Suprapubic skin (tissue), 4 donors: ENCODE measurements at regions not wholly inside any gene's neighbourhood (a gene's known extent, or its start where the extent isn't known, plus 50 kb on each side); places are given as distances from the start of the nearest gene placed in this dataset.

Experiments
- DNase-seq, 2 donors: peaks; one replicate each; pipeline ENCODE4 v3.0.0-alpha.2; 2019; ENCODE audit warnings: low spot score in 2 of 2
- H3K27ac ChIP-seq: fragments of 200-600 bp; sonication (generic); one replicate; pipeline ENCODE4 v1.5.1; 2019
- H3K27me3 ChIP-seq: fragments of 200-600 bp; sonication (generic); one replicate; pipeline ENCODE4 v1.5.1; 2019
- H3K36me3 ChIP-seq: fragments of 200-600 bp; sonication (generic); one replicate; pipeline ENCODE4 v1.5.1; 2019
- H3K4me1 ChIP-seq: fragments of 200-600 bp; sonication (generic); one replicate; pipeline ENCODE4 v1.5.1; 2019
- H3K4me3 ChIP-seq: fragments of 200-600 bp; sonication (generic); one replicate; pipeline ENCODE4 v1.5.1; 2019; ENCODE audit warnings: mild to moderate bottlenecking
- H3K9me3 ChIP-seq: fragments of 200-600 bp; sonication (generic); one replicate; pipeline ENCODE4 v1.5.1; 2019
- EP300 ChIP-seq: sonication (generic); formaldehyde crosslinking; IDR thresholded peaks from one replicate; pipeline ENCODE4 v1.6.1; 2017; ENCODE audit warnings: antibody characterized with exemption
- POLR2A ChIP-seq, 2 donors: fragments of 450-650 bp; IDR thresholded peaks; one replicate each; pipeline ENCODE4 v1.6.1; 2017; ENCODE audit warnings: antibody characterized with exemption in 2 of 2, mild to moderate bottlenecking in 2 of 2, moderate library complexity in 2 of 2
- POLR2AphosphoS5 ChIP-seq, 3 donors: sonication (generic); formaldehyde crosslinking; IDR thresholded peaks; one replicate each; pipeline ENCODE4 v1.6.1; 2017; ENCODE audit warnings: antibody characterized with exemption in 3 of 3
- WGBS: methylation state at CpG from one replicate; pipeline ENCODE4 v1.1.5; 2018; 5-methylcytosine and 5-hydroxymethylcytosine counted together
- TF ChIP-seq, protein P1 (sequence below), 2 donors: fragments of 200-600 bp in 1 of 2; fragments of 450-650 bp in 1 of 2; sonication (generic) in 1 of 2; IDR thresholded peaks; one replicate each; pipeline ENCODE4 v1.5.1; 2016 to 2019; ENCODE audit warnings: antibody characterized with exemption in 2 of 2, mild to moderate bottlenecking in 1 of 2, moderate library complexity in 1 of 2

DNA sequence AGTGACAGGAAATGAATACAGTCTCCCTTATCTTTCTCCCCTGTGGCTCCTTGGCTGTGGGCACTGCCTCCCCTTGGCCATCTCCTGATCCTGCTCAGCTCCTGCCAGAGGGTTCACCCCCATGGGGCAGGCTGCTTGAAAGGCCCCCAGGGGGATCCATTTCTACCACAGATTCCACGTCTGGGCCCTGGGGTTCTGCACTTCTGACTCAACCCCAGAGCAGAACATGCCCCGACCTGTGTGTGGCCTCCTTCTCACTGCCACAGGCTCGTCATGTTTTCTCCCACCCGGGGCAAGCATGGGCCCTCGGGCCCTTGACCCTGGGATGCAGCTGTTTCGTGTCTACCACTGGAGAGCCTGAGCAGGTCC lies 122.2 kb downstream of the ACKR3 start:
- H3K27ac ChIP-seq, result no peak overlapping the region
- no peak overlapping the region for H3K4me3 ChIP-seq
- DNase-seq, result peak in 1 of 2 donors; percentile 44
- peaks cover 12% of the 10 kb centered on the region for H3K27me3 ChIP-seq
- 61% methylated on average over 6 of the region's 6 CpGs for WGBS
- H3K9me3 ChIP-seq, result no peaks in the 10 kb centered on the region
- peaks cover 27% of the 10 kb centered on the region for H3K4me1 ChIP-seq
- H3K36me3 ChIP-seq, result no peaks in the 10 kb centered on the region
- no peak for TF ChIP-seq POLR2AphosphoS5 (IDR thresholded peaks at IDR 0.05)
- no peak for TF ChIP-seq EP300
- TF ChIP-seq, protein P1, sequence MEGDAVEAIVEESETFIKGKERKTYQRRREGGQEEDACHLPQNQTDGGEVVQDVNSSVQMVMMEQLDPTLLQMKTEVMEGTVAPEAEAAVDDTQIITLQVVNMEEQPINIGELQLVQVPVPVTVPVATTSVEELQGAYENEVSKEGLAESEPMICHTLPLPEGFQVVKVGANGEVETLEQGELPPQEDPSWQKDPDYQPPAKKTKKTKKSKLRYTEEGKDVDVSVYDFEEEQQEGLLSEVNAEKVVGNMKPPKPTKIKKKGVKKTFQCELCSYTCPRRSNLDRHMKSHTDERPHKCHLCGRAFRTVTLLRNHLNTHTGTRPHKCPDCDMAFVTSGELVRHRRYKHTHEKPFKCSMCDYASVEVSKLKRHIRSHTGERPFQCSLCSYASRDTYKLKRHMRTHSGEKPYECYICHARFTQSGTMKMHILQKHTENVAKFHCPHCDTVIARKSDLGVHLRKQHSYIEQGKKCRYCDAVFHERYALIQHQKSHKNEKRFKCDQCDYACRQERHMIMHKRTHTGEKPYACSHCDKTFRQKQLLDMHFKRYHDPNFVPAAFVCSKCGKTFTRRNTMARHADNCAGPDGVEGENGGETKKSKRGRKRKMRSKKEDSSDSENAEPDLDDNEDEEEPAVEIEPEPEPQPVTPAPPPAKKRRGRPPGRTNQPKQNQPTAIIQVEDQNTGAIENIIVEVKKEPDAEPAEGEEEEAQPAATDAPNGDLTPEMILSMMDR (IDR thresholded peaks at IDR 0.05), result no peak
- TF ChIP-seq POLR2A (IDR thresholded peaks at IDR 0.05), result no peak

- H3K9me3 ChIP-seq, result no peaks in the 10 kb centered on the region
- TF ChIP-seq POLR2A (IDR thresholded peaks at IDR 0.05), result no peak
- TF ChIP-seq, protein P1 (IDR thresholded peaks at IDR 0.05), result no peak
- TF ChIP-seq EP300, result no peak
- H3K27ac ChIP-seq, result no peak overlapping the region
- H3K4me1 ChIP-seq, result peaks cover 20% of the 10 kb centered on the region
- H3K4me3 ChIP-seq, result no peak overlapping the region
- DNase-seq, result no peak
- H3K36me3 ChIP-seq, result no peaks in the 10 kb centered on the region
- WGBS, result 92% methylated on average over 7 of the region's 7 CpGs
- peaks cover 12% of the 10 kb centered on the region for H3K27me3 ChIP-seq
These were observed 123.3 kb downstream of the ACKR3 start for GRCh38 chr2:236692937-236693336.

DNA sequence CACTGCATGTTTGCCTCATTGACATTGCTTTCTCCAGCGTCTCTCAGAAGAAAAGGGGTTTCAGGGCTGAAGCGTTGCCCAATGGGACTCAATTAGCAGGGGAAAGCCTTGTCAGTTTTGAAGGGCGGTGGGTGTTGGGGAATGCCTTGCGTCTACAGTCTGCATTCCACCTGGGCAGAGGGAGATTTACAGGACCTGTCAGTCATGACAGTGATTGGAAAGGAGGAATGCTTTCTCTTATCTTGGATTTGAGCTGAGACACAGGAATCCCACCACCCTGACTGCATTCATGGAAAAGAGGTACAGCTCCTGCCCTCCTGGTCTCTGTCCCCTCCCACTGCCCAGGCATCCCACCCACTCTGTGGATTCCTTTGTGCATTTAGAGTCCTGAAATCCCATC lies 123.9 kb downstream of the ACKR3 start:
- no peak for DNase-seq
- WGBS, result 95% methylated on average over 4 of the region's 4 CpGs
- peaks cover 14% of the 10 kb centered on the region for H3K4me1 ChIP-seq
- H3K36me3 ChIP-seq, result no peaks in the 10 kb centered on the region
- H3K4me3 ChIP-seq, result no peak overlapping the region
- TF ChIP-seq POLR2AphosphoS5 (IDR thresholded peaks at IDR 0.05) (no peak), EP300 (no peak), POLR2A (IDR thresholded peaks at IDR 0.05) (no peak)
- TF ChIP-seq, protein P1 (IDR thresholded peaks at IDR 0.05), result no peak
- peaks cover 12% of the 10 kb centered on the region for H3K27me3 ChIP-seq
- no peak overlapping the region for H3K27ac ChIP-seq
- H3K9me3 ChIP-seq, result no peaks in the 10 kb centered on the region

DNA sequence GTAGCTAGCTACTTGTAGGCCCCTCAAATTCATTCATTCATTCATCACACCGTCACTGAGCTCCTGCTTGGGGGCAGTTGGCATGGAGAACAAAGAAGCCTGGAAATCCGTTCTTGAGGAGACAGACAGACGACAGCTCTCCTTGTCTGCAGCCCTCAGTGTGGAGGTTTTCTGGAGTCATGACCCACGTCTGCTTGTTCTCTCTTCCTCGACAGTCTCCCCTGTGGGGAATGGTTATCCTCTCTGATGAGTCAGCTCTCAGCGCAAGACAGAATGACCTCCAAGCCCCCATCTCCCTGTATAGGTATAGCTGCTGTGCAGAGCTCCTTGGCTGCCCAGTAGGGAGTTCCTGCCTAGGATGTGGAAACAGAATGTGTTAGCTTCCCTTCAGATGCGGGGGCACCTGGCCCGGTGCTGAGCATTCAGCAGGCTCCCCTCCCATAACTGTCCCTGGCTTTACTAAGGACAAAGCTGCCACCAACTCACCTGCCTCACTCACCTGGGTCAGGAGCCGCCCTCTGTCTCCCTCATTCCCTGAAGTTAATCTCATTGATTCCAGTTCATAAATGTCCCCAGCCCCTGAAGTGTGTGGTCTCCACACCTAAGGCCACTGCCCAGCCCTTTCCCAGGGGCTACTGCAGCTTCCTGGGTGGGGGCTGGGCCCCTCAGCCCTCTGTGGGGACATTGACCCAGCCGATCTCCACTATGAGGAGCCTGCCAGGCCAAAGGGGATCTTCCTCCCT lies 124.7 kb downstream of the ACKR3 start:
- Histone ChIP-seq H3K36me3 (no peaks in the 10 kb centered on the region), H3K9me3 (no peaks in the 10 kb centered on the region), H3K27ac (no peak overlapping the region), H3K4me1 (peaks cover 7% of the 10 kb centered on the region), H3K4me3 (no peak overlapping the region), H3K27me3 (peaks cover 7% of the 10 kb centered on the region)
- TF ChIP-seq EP300 (no peak), POLR2AphosphoS5 (IDR thresholded peaks at IDR 0.05) (no peak), POLR2A (IDR thresholded peaks at IDR 0.05) (no peak)
- TF ChIP-seq, protein P1 (IDR thresholded peaks at IDR 0.05), result no peak
- DNase-seq, result no peak
- WGBS, result 82% methylated on average over 9 of the region's 10 CpGs

DNA sequence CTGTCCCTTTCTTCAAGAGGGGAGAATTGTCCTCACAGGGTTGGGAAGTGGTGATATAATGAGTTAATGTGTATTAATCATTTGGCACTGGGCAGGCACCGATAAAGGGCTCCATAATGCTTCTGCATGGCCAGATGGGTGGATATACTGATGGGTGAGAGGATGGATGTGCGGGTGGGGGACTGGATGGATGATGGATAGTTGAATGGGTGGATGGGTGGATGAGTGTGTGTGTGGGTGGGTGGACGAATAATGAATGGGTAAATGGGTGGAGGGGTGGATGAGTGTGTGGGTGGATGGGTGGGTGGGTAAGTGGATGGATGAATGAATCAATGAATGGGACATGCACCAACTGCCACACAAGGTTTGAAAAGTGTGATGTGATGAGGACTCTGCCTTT lies 127.2 kb downstream of the ACKR3 start:
- no peak for DNase-seq
- H3K4me3 ChIP-seq, result no peak overlapping the region
- H3K9me3 ChIP-seq, result no peaks in the 10 kb centered on the region
- no peaks in the 10 kb centered on the region for H3K36me3 ChIP-seq
- H3K27me3 ChIP-seq, result peaks cover 7% of the 10 kb centered on the region
- H3K4me1 ChIP-seq, result peaks cover 2% of the 10 kb centered on the region
- H3K27ac ChIP-seq, result no peak overlapping the region
- TF ChIP-seq, protein P1 (IDR thresholded peaks at IDR 0.05), result no peak
- TF ChIP-seq POLR2A (IDR thresholded peaks at IDR 0.05), result no peak
- no peak for TF ChIP-seq EP300
- no peak for TF ChIP-seq POLR2AphosphoS5 (IDR thresholded peaks at IDR 0.05)
- 62% methylated on average over 3 of the region's 3 CpGs for whole genome bisulfite sequencing
